Epithelial cell of proximal tubule (primary cell): ENCODE measurements at regions not wholly inside any gene's neighbourhood (a gene's known extent, or its start where the extent isn't known, plus 50 kb on each side); places are given as distances from the start of the nearest gene placed in this dataset.
A peak's percentile ranks its signal among the peaks of the same experiment; 100 is the strongest.

Experiments
- DNase-seq: peaks from one replicate; pipeline ENCODE4 v3.0.0-alpha.2; 2011; ENCODE audit warnings: low read depth
- H3K4me3 ChIP-seq: 2 replicates; pipeline ENCODE4 v1.5.1; 2011; ENCODE audit warnings: low read depth, mild to moderate bottlenecking, low read length
- TF ChIP-seq, protein P1 (sequence below): conservative IDR thresholded peaks from 2 replicates; pipeline ENCODE4 v1.5.1; 2012; ENCODE audit warnings: low read depth, mild to moderate bottlenecking, low read length

- TF ChIP-seq, protein P1, sequence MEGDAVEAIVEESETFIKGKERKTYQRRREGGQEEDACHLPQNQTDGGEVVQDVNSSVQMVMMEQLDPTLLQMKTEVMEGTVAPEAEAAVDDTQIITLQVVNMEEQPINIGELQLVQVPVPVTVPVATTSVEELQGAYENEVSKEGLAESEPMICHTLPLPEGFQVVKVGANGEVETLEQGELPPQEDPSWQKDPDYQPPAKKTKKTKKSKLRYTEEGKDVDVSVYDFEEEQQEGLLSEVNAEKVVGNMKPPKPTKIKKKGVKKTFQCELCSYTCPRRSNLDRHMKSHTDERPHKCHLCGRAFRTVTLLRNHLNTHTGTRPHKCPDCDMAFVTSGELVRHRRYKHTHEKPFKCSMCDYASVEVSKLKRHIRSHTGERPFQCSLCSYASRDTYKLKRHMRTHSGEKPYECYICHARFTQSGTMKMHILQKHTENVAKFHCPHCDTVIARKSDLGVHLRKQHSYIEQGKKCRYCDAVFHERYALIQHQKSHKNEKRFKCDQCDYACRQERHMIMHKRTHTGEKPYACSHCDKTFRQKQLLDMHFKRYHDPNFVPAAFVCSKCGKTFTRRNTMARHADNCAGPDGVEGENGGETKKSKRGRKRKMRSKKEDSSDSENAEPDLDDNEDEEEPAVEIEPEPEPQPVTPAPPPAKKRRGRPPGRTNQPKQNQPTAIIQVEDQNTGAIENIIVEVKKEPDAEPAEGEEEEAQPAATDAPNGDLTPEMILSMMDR: peak; percentile 18
- H3K4me3 ChIP-seq: peak overlapping the region; percentile 7
- DNase-seq: no peak
Observed at GRCh38 chr6:7673063-7673536, 52.8 kb upstream of the BMP6 start.

DNA sequence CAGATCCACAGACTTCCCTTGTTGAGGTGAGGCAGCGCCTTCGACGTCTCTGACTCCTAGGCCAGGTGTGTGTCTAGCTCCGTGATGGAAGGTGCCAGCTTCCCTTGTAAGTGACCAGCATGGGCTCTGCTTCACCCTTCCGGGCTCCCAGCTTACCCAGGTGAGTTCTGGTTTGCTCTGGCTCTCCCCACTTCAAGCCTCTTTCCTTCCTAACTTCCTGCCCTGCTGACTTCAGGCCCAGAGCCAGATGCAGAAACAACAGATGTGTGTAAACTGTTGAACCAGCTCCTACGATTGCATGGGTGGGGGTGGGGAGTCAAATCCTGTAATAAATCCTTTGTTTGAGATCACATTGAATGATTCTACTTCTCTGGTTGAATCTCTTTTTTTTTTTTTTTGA, 51.6 kb upstream of the BMP6 start:
- TF ChIP-seq, protein P1: no peak
- DNase-seq: no peak
- no peak overlapping the region for H3K4me3 ChIP-seq

- no peak for DNase-seq
- TF ChIP-seq, protein P1: no peak
Observed at GRCh38 chr6:7675353-7675945, 50.5 kb upstream of the BMP6 start.

More at GRCh38 chr6:7675353-7675945, 50.5 kb upstream of the BMP6 start:
- H3K4me3 ChIP-seq: no peak overlapping the region
